ENCODE measurements at regions not wholly inside any gene's neighbourhood (a gene's known extent, or its start where the extent isn't known, plus 50 kb on each side); places are given as distances from the start of the nearest gene placed in this dataset.

DNA sequence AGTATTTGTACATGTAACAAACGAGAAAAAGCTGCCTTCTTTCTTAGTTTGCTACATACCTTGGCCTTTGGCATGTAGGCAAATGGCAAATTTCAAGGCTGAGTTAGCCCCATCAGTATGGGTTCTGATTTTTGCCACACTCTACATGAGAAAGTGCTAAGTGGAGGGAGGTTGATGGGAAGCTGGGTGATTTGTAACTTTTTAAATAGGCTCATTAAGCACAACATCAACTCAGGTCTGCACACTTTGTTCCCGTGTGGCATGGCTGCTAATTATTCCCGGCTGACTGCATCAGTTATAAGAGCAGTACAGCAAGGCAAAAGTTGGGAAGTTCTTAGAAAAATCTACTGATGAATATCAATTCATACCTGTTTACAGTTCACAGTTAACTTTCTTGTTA is 172.8 kb upstream of the MAP3K7 start:
- Mint-ChIP-seq H3K4me1 (ENCODE audit: low read depth) (no peaks in the 10 kb centered on the region), H3K27ac (no peak overlapping the region), H3K36me3 (ENCODE audit: low read depth) (no peaks in the 10 kb centered on the region), H3K9me3 (no peaks in the 10 kb centered on the region), H3K4me3 (no peak overlapping the region), H3K27me3 (ENCODE audit: low read depth) (peaks cover 3% of the 10 kb centered on the region)
- no peak for DNase-seq (ENCODE audit: low spot score)

GRCh38 chr6:90758741-90759140 is 171.9 kb upstream of the MAP3K7 start:
- Mint-ChIP-seq H3K27me3 (ENCODE audit: low read depth) (peaks cover 3% of the 10 kb centered on the region), H3K4me1 (ENCODE audit: low read depth) (no peaks in the 10 kb centered on the region), H3K27ac (no peak overlapping the region), H3K9me3 (no peaks in the 10 kb centered on the region), H3K4me3 (no peak overlapping the region), H3K36me3 (ENCODE audit: low read depth) (no peaks in the 10 kb centered on the region)
- no peak for DNase-seq (ENCODE audit: low spot score)

DNA sequence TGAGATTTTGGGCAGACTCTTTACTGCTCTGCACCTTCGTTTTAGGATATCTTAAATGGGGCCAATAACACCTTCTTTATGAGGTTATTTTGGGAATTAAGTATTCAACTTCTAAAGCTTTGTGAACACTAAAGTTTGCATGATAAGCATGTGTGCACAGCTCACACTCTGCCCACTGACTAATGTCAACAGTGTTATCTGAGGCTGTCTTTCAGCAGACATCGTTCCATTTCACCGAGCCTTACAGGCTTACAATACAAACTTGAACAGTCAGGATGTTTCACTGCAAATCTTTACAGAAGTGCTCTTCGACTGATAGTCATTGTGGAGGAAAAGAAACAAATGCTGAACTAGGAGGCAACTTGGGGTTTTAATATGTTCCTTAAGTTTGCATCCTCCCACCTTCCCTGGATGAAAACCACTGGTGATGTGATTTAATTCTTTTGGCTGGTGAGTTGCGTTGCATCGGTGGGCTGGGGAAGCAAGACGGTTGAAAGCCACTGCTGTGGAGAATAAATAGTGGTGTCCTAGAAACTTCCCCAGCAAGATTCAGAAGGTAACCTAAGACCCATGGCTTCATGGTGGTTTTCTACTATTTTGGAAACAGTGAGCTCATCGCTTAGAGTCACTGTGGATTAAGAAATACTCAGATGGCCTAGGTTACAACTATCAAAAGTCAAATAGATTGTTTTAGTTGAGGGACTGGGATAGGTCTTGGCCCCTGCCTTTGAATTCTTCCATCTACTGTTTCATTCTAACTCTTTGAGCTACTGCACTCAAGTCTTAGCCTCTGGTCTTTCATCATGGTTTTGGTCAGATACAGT is 167.2 kb upstream of the MAP3K7 start:
- Mint-ChIP-seq H3K36me3 (ENCODE audit: low read depth) (no peaks in the 10 kb centered on the region), H3K9me3 (no peaks in the 10 kb centered on the region), H3K4me1 (ENCODE audit: low read depth) (no peaks in the 10 kb centered on the region), H3K27ac (no peak overlapping the region), H3K4me3 (no peak overlapping the region), H3K27me3 (ENCODE audit: low read depth) (no peaks in the 10 kb centered on the region)
- DNase-seq (ENCODE audit: low spot score) = no peak

DNA sequence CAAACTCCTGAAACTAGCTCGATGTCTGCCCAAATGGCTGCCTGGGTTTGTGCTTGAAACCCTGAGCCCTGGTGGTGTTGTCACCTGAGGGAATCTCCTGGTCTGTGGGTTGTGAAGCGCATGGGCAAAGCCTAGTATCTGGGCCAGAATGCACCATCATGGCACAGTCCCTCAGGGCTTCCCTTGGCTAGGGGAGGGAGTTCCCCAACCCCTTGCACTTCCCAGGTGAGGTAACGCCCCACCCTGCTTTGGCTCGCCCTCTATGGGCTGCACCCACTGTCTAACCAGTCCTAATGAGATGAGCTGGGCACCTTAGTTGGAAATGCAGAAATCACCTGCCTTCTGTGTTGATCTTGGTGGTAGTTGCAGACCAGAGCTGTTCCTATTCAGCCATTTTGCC is 152.9 kb upstream of the MAP3K7 start:
- no peaks in the 10 kb centered on the region for H3K4me1 Mint-ChIP-seq (ENCODE audit: low read depth)

GRCh38 chr6:90739339-90739738 is 152.5 kb upstream of the MAP3K7 start:
- Mint-ChIP-seq H3K9me3 (peaks cover 3% of the 10 kb centered on the region), H3K4me1 (ENCODE audit: low read depth) (no peaks in the 10 kb centered on the region), H3K27ac (no peak overlapping the region), H3K4me3 (no peak overlapping the region), H3K27me3 (ENCODE audit: low read depth) (peaks cover 4% of the 10 kb centered on the region), H3K36me3 (ENCODE audit: low read depth) (no peaks in the 10 kb centered on the region)
- no peak for DNase-seq (ENCODE audit: low spot score)

More for the DNA sequence above, 152.9 kb upstream of the MAP3K7 start:
- Mint-ChIP-seq H3K27me3 (ENCODE audit: low read depth) (peaks cover 4% of the 10 kb centered on the region), H3K9me3 (no peaks in the 10 kb centered on the region), H3K27ac (no peak overlapping the region), H3K4me3 (no peak overlapping the region), H3K36me3 (ENCODE audit: low read depth) (no peaks in the 10 kb centered on the region)
- DNase-seq (ENCODE audit: low spot score) = no peak

- H3K27me3 Mint-ChIP-seq (ENCODE audit: low read depth) = no peaks in the 10 kb centered on the region
- peaks cover 6% of the 10 kb centered on the region for H3K9me3 Mint-ChIP-seq
- no peak for DNase-seq (ENCODE audit: low spot score)
- H3K4me3 Mint-ChIP-seq = no peak overlapping the region
- no peaks in the 10 kb centered on the region for H3K4me1 Mint-ChIP-seq (ENCODE audit: low read depth)
- no peak overlapping the region for H3K27ac Mint-ChIP-seq
- H3K36me3 Mint-ChIP-seq (ENCODE audit: low read depth) = no peaks in the 10 kb centered on the region
Observed at GRCh38 chr6:90730151-90730673, 143.3 kb upstream of the MAP3K7 start.

DNA sequence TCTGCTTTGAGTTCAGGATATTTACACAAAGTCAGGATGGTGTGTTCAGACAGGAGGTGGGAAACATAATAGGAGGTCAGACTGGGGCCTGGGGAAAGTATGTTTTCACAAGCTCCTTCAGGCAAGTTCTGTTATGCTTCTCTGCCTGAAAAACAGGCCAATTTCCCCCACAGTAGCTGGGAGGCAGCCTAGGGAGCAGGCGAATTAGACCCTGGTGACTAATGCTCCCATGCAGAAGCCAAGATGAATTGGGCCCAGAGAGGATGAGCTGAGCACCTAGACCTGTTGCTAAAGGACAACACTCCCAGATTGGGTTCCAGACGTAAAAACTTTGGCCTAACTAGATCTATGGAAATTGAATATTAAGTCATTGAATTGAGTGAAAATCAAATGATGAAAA is 142.2 kb upstream of the MAP3K7 start:
- Mint-ChIP-seq H3K4me1 (ENCODE audit: low read depth) (no peaks in the 10 kb centered on the region), H3K36me3 (ENCODE audit: low read depth) (no peaks in the 10 kb centered on the region), H3K27me3 (ENCODE audit: low read depth) (no peaks in the 10 kb centered on the region), H3K9me3 (no peaks in the 10 kb centered on the region), H3K4me3 (no peak overlapping the region), H3K27ac (no peak overlapping the region)
- no peak for DNase-seq (ENCODE audit: low spot score)

- Mint-ChIP-seq H3K27ac (no peak overlapping the region), H3K27me3 (ENCODE audit: low read depth) (peaks cover 7% of the 10 kb centered on the region), H3K36me3 (ENCODE audit: low read depth) (no peaks in the 10 kb centered on the region), H3K4me3 (no peak overlapping the region), H3K4me1 (ENCODE audit: low read depth) (no peaks in the 10 kb centered on the region), H3K9me3 (no peaks in the 10 kb centered on the region)
- no peak for DNase-seq (ENCODE audit: low spot score)
Observed at GRCh38 chr6:90722648-90723047, 135.8 kb upstream of the MAP3K7 start.

DNA sequence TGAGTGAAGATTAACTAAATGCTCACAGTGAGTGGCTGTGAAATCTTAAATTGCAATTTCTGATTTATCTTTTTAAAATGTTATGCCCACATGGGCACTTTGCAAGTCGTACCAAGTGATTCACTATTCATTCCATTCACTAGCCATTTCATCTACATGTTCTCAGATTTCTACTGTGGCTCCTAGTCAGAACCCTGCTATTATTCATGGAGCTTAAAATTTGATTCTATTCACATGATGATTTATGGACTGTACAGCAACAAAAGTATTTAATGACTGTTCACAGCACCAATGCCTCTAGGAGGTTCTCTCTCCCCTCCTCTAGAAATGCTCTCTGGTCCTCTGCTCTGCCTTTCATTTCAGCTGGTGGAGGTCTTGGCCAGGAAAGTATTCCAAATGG is 133.5 kb upstream of the MAP3K7 start:
- Mint-ChIP-seq H3K27ac (no peak overlapping the region), H3K4me1 (ENCODE audit: low read depth) (no peaks in the 10 kb centered on the region), H3K36me3 (ENCODE audit: low read depth) (no peaks in the 10 kb centered on the region), H3K4me3 (no peak overlapping the region), H3K27me3 (ENCODE audit: low read depth) (peaks cover 12% of the 10 kb centered on the region), H3K9me3 (no peaks in the 10 kb centered on the region)
- DNase-seq (ENCODE audit: low spot score) = no peak

DNA sequence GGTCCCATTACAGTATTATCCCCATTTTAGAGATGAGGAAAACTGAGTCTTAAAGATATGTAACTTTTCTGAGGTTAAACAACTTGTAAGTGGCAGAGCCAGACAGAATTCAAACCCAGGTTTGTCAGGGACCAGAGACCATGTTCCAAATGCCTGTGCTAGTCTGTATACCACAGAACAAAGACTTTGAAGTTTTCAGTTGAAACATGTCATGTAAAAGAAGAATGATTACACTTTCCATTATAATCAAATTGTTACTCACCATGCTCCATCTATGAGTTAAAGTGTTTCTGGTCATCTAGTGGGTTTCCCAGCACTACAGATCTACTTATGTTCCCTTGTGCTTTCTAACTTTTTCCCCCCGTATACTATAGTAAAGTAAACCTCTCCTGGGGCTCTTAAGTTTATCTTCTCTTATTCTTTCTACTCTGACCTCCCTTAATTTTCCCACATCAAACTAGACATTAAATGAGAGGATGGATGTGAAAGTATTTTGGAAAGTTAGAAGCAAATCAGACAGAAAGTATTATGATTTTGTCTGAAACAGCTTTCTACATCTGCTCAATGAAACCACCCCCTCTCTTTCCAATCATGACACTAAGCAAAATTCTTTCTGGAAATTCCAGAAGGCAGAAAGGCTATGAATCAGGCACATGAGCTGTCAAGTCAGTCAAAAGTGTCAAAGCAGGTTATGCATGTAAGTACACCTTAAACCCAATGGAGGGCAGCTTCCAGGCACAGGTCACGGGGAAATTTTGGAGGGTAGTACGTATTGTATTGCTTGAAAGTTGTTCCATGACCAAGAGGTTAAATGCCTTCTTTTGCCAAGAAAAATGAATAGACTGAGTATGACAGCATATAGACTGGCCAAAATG is 132.7 kb upstream of the MAP3K7 start:
- Mint-ChIP-seq H3K36me3 (ENCODE audit: low read depth) (no peaks in the 10 kb centered on the region), H3K9me3 (no peaks in the 10 kb centered on the region), H3K4me3 (no peak overlapping the region), H3K27ac (no peak overlapping the region), H3K27me3 (ENCODE audit: low read depth) (peaks cover 14% of the 10 kb centered on the region), H3K4me1 (ENCODE audit: low read depth) (no peaks in the 10 kb centered on the region)
- DNase-seq (ENCODE audit: low spot score) = no peak

GRCh38 chr6:90716376-90716775 is 129.5 kb upstream of the MAP3K7 start:
- no peak for DNase-seq (ENCODE audit: low spot score)
- H3K36me3 Mint-ChIP-seq (ENCODE audit: low read depth) = no peaks in the 10 kb centered on the region
- H3K4me1 Mint-ChIP-seq (ENCODE audit: low read depth) = no peaks in the 10 kb centered on the region
- H3K27me3 Mint-ChIP-seq (ENCODE audit: low read depth) = peaks cover 21% of the 10 kb centered on the region
- no peak overlapping the region for H3K27ac Mint-ChIP-seq
- no peaks in the 10 kb centered on the region for H3K9me3 Mint-ChIP-seq
- no peak overlapping the region for H3K4me3 Mint-ChIP-seq

- peaks cover 19% of the 10 kb centered on the region for H3K27me3 Mint-ChIP-seq (ENCODE audit: low read depth)
- DNase-seq (ENCODE audit: low spot score) = no peak
- no peaks in the 10 kb centered on the region for H3K36me3 Mint-ChIP-seq (ENCODE audit: low read depth)
- H3K9me3 Mint-ChIP-seq = no peaks in the 10 kb centered on the region
- no peak overlapping the region for H3K4me3 Mint-ChIP-seq
- H3K4me1 Mint-ChIP-seq (ENCODE audit: low read depth) = no peaks in the 10 kb centered on the region
- H3K27ac Mint-ChIP-seq = no peak overlapping the region
Observed at GRCh38 chr6:90715093-90715655, 128.3 kb upstream of the MAP3K7 start.

GRCh38 chr6:90714319-90714718 is 127.4 kb upstream of the MAP3K7 start:
- no peaks in the 10 kb centered on the region for H3K9me3 Mint-ChIP-seq
- no peak for DNase-seq (ENCODE audit: low spot score)
- no peak overlapping the region for H3K4me3 Mint-ChIP-seq
- no peaks in the 10 kb centered on the region for H3K4me1 Mint-ChIP-seq (ENCODE audit: low read depth)
- peaks cover 17% of the 10 kb centered on the region for H3K27me3 Mint-ChIP-seq (ENCODE audit: low read depth)
- H3K27ac Mint-ChIP-seq = no peak overlapping the region
- H3K36me3 Mint-ChIP-seq (ENCODE audit: low read depth) = no peaks in the 10 kb centered on the region

GRCh38 chr6:90712114-90712513 is 125.2 kb upstream of the MAP3K7 start:
- no peak for DNase-seq (ENCODE audit: low spot score)
- Mint-ChIP-seq H3K27me3 (ENCODE audit: low read depth) (peaks cover 15% of the 10 kb centered on the region), H3K4me3 (no peak overlapping the region), H3K27ac (no peak overlapping the region), H3K36me3 (ENCODE audit: low read depth) (no peaks in the 10 kb centered on the region), H3K9me3 (no peaks in the 10 kb centered on the region), H3K4me1 (ENCODE audit: low read depth) (no peaks in the 10 kb centered on the region)
